ENCODE measurements at regions not wholly inside any gene's neighbourhood (a gene's known extent, or its start where the extent isn't known, plus 50 kb on each side); places are given as distances from the start of the nearest gene placed in this dataset.
A peak's percentile ranks its signal among the peaks of the same experiment; 100 is the strongest.

GRCh38 chr5:175808711-175809110, 62.7 kb upstream of the CPLX2 start:
- no peak for DNase-seq

GRCh38 chr5:175809531-175810121, 61.8 kb upstream of the CPLX2 start:
- peak; percentile 72 for DNase-seq

GRCh38 chr5:175810457-175810856, 60.9 kb upstream of the CPLX2 start:
- no peak for DNase-seq

- DNase-seq = no peak
Observed at GRCh38 chr5:175811589-175811988, 59.8 kb upstream of the CPLX2 start.

GRCh38 chr5:175813943-175814630, 57.3 kb upstream of the CPLX2 start:
- DNase-seq = no peak

GRCh38 chr5:175814691-175815090, 56.7 kb upstream of the CPLX2 start:
- DNase-seq = no peak

GRCh38 chr5:175815126-175815913, 56.1 kb upstream of the CPLX2 start:
- no peak for DNase-seq

GRCh38 chr5:175816348-175816747, 55.0 kb upstream of the CPLX2 start:
- no peak for DNase-seq

- DNase-seq = no peak
Observed at GRCh38 chr5:175819090-175819425, 52.3 kb upstream of the CPLX2 start.

- no peak for DNase-seq
Observed at GRCh38 chr5:175820230-175820629, 51.1 kb upstream of the CPLX2 start.

All from NCI-H1694 treated with DMSO at 0.1 percent for 48 hours (cell line).